GM21447 (cell line): ENCODE measurements at regions not wholly inside any gene's neighbourhood (a gene's known extent, or its start where the extent isn't known, plus 50 kb on each side); places are given as distances from the start of the nearest gene placed in this dataset.

Experiments
- ATAC-seq: cut with Tn5 transposase; IDR thresholded peaks from one replicate; pipeline ENCODE4 v1.9.1; 2021; ENCODE audit not compliant: unreplicated experiment

DNA sequence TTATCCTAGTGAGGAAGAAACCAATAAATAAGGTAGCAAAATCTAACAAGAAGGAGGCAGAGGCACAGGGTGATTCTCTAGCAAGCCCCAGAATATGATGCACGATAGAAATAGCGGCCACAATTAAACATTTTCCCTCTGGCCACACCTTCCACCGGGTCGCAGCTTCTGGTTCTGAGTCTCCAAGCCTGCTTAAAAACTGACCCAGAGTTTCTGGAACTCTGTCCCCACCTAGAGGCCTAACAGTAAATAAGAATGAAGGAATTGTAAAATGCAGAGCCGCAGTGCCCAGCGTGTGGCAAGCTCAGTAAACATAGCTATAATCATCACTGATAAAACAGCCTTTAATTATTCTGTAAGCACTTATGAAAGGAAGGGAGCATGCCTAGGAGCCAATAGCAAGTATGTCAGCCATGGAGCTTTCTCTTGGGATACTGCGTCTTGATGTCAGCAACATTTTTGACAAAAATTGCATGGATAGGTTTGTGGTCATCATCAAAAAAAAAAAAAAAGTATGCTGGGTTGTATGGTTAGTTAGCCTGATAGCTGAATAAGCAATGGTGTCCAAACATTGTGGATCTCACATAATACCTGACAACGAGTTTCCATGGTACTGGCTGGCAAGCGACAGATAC, 465.5 kb downstream of the DNAH5 start:
- ATAC-seq: no peak

DNA sequence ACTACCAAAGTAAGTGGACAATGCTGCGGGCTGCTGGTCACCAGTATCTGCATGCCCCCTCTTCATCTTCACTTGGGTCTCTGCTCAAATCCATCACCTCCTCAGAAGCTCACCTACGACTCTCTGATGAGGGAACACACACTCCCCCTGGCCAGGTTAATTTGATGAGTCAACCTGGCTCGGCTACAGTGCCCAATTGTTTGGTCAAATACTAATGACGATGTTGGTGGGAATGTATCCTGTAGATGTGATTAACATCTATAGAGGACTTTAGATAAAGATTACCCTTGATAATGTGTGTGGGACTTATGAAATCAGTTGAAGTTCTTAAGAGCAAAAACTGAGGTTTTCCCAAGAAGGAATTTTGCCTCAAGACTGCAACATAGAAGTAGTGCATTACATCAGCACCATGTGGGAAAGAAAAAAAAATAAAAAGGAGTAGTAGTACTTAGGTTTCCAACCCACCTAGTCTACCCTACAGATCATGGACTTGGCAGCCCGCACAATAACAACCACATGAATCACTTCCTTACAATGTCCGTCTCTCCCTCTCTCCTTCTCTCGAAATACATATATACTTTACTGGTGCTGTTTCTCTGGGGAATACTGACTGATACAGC, 467.3 kb downstream of the DNAH5 start:
- ATAC-seq: no peak

DNA sequence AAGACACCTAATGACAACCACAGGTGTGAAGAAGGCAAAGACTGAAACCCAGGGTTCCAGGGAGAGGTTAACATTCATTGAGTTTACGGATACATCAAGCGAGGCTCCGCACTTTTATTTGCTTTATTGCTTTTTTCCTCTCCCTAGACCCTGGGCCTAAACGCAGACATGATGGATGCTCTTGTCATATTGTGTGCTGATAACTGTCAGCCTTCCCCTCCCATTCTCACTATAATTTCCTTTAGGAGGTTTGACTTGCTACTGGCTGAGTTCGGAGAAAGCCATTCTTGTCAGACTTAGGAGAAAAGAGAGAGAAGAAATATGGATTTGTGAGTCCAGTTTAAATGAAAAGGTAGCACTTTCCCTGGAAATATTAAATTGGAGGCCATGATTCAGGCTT, 471.6 kb downstream of the DNAH5 start:
- no peak for ATAC-seq

DNA sequence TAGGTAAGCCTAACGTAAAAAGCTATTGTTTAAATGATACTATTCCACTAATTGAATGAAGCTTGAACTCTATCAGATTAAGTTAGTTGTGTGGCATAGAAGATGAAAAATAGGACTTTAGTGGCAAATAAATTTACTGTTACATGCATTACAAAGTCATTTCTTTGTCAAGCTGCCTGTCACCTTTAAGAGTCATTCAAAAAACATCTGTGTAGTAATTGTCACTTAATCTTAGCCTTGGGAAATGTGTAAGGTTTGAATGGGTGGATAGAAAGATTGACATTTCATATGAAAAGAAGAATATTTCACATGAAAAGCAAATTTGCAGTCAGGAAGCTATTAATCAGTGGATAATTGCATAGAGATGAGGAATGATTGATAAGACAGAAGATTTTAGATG, 473.5 kb downstream of the DNAH5 start:
- ATAC-seq: no peak

DNA sequence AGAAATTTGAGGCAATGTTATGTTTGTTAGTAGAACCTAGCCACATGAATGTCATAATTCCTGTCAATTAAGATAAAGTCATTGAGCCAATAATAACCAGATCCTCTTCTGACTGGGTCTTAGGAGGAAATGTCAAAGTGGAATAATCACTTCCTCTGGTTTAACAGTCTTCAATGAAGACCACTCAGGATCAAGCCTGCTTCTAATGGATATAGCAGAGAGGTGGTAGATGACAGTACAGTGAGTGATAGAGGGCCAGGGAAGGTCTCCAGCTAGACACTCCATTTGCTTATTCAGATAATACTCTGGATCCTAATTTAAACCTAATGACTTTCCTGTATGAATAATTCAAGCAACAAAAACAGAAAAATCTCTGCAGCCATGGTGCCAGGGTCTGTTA, 474.2 kb downstream of the DNAH5 start:
- ATAC-seq: no peak

DNA sequence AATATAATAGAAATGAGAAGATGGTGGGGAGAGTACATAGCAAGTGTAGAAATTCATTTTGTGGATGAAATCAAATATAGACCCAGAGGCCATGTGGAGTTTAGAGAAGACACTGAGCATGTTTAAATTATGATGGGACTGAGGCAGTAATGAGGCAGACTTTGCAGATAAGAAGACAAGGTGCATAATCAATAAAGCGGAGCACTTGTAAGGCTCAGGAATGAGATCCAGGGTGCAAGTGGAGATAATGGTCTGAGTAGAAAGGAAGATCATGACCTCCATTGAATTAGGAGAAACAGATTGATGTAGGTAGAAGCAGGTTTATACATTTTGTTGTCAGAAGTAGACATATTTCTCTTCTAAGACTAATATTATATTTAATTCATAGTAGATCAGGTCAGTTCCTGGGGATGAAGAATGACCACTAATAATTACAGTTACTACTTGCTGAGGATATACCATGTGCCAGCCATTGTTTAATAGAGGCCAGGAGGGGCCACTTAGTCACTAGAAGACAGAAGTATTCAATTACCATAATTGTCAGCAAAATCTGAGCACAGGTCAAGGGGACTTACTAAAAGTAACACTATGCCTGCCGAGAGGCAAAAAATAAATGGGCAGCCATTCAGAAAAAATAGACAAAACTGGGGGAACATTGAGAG, 479.8 kb downstream of the DNAH5 start:
- ATAC-seq: no peak

DNA sequence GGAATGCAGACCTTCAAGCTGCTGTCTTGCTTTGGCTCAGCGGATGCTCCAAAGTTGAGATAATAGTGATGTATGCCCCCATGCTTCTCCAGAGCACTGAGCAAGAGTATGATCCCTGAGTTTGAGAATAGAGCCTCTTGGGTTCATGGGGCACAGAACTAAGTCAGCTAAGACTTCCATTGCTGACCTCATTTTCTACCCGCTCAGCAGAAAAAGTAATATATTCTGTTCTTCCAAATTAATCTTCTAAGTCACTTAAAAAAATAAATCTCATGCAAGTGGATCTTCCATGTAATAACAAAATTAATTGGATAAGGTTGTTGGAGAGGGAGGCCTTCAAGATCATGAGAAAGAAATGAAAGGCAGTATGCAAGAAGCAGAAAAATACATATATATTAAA, 483.9 kb downstream of the DNAH5 start:
- ATAC-seq: no peak

DNA sequence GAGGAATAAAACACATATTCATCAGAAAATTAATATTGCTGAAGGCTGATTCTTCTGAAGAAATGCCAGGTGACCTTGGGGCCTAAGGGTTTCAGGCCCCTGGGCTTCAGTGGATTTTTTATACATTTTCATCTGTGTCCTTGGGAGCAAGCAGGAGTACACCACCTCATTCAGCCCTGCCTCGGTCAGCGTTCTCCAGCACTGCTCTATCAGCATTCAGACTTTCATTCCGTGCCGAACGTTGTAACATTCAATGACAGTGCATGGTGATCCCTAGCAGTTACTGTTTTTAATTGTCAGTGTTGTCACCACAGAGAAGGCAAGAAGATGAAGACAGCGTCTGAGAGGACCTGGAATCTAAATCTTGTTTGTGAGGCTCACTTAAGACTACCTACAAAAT, 490.4 kb downstream of the DNAH5 start:
- no peak for ATAC-seq

DNA sequence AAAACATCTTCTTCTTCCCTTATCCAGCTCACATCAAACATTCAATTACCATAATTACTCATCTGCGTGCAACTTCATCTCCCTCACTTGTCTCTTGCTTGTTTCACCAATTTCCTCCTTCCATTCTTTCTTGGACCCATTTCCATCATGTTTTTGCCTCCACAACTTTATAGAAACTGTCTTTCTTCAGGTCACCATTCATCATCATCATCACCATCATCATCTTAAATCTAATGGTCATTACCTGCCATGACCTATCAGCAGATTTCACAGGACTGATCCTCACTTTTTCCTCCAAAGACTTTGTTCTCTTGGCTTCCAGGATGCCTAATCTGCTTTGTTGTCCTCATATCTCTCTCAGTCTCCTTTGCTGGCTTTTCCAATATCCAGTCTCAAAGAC, 495.6 kb downstream of the DNAH5 start:
- no peak for ATAC-seq

DNA sequence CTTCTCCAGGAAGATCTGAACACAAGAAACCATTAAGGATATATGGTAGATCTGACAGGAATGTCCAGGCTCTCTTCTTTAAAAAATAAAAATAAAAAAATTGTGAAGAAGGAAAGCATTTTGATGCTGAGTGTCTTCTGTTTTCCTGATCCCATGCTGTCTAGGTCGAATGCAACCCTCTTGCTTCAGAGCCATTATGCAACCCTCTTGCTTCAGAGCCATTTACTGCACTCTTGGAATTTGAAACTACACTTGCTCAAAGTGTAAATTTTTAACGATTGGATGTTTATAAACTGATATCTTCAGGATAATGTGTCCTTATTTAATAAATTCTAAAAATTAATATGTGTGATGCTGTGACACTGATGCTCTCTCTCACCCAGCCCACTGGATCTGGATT, 505.1 kb downstream of the DNAH5 start:
- ATAC-seq: no peak

DNA sequence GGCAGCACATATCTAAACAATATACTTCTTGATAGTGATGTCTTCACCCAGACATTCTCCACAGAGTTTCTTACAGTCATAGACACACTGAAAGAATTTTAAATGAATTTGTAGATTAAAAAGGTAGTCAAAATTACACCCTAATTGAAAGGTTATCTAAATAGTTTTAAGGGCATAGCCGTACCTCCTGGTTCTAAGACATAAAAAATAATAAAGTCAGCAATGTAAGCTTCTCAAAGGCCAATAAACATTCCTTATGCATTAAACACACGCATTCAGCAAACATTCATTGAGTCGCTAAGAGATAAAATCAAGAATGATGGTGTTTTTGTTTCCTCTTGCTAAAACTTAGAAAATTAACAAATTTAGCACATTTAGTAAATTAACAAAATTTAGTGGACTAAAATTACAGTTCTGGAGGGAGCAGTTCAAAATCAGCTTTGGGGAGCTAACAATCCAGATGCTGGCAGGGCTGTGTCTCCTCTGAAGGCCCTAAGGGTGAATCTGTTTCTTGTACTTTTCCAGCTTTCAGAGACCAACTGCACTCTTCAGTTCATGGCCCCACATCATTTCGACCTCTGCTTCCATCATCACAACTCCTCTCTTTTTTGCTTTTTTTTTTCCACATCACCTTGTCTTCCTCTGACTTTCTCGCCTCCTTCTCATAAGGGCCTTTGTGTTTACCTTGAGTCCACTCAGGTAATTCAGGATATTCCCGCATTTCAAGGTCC, 516.5 kb downstream of the DNAH5 start:
- ATAC-seq: no peak

DNA sequence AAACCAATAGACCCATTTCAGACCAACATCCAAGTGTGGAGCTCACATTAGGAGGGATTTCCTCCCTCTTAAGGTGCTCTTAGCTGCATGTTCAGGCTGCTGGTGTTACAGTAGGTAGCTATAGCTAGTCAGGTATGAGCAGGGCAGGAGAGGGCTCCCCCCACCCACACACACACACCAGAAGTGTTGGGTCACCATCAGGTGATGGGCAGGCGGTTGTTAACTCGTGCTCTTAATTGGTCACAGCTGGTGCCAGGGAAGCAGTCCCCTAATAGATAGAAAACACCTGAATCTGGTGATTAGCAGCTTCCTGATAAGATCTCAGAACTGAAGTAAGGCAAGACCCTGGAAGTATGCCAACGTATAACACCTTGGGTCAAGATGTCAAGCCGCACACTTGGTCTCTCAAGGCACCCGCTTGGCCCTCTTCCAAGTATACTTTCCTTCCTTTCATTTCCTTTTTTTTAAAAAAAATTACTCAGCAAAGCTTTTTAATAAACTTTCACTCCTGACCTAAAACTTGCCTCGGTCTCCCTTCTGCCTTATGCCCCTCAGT, 532.4 kb downstream of the DNAH5 start:
- ATAC-seq: no peak

DNA sequence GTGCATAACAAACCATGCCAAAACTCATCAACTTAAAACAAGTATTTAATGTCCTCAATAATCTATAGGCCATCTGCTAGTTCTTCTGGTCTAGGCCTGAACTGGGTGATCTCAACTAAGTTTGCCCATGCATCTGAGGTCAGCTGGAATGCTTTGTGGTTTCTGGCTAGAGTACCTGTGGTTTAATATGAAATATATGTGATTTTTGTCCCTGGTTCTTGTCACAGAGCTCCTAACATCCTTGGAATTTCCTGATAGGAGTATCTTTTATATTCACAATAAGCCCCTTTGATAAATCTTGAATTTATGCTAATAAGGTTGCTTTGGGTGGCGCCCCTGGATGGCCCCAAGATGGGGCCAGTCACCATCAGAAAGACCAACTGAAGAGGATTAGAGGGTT, 535.9 kb downstream of the DNAH5 start:
- no peak for ATAC-seq

DNA sequence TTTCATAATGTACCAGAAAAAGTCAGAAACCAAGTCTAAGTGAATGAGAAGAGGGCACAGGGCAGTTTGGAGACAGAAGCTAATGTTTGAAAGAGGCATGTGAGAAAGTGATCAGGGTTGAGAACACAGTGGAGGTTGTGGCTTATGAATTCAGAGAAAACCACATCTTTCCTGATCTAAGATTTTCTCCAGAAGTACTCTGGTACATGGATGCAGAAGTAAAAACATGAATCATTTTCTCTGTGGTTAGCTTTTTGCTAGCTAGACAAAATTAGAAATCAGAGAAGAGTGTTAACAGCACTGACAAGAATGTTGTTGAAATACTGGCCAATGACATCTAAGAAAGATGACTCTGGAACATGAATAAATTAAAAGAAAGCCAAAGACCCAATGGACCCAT, 541.1 kb downstream of the DNAH5 start:
- ATAC-seq: no peak

DNA sequence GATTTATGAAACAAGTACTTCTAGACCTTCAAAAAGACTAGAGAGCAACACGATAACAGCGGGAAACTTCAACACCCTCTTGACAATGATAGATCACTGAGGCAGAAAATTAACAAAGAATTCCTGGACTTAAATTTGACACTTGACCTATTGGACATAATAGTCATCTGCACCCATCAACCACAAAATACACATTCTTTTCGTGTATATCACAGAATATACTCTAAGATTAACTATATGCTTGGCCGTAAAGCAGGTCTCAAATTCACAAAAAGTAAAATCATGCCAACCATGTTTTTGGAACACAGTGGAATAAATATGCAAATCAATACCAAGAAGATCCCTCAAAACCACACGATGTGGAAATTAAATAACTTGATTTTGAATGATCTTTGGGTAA, 559.4 kb downstream of the DNAH5 start:
- no peak for ATAC-seq

DNA sequence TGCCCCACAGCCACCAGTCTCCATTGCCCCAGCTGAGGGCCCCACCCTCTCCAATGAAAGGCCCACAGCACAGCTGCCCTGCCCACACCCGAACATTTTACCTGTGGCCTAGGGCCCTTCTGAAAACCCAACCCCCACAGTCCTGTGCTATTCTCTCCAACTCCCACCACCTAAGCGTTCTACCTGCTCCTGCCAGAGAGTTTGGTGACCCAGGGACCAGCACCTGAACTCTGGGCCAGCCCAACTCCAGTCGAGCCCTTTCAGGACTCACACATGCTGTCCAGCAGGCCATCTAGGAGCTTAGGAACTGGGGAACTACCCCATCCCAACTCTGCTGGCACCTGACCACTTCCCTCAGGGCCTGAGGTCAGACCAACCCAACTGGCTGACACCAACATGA, 562.3 kb downstream of the DNAH5 start:
- ATAC-seq: no peak

DNA sequence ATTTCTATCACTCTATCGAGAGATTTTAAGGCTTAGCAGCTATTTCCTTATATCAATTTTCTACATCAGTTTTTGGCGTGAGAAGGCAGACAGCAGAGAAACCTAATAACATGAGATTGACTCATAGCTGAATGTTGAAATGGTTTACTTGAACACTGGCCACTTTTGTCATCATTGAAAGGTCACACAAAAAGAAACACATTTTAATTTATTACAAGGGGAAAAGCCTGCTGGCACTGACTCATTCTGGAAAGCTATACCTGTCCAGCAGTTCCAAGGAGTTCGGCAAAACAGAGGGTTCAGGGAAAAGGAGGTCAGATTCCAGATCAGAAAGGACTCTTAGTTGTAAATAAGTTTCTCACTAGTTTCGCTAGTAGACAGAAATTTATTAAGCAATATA, 566.4 kb downstream of the DNAH5 start:
- ATAC-seq: no peak

DNA sequence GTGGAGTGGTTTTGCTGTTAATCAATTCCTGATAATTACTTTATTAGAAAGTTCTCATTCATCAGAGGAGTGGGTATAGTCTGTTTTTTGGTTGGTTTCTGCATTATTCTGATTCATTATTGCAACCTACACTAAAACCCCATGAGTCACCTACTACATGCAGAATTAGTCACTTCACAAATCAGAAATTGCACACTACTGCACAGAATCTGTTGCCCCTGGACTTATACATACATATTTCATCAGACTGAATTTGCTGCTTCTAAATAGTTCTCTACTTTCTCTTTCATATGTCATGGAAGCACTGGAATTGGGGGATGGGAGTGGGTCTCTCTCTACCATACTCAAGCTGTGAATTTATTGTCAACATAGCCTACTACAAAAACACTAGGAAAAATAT, 585.1 kb downstream of the DNAH5 start:
- no peak for ATAC-seq

DNA sequence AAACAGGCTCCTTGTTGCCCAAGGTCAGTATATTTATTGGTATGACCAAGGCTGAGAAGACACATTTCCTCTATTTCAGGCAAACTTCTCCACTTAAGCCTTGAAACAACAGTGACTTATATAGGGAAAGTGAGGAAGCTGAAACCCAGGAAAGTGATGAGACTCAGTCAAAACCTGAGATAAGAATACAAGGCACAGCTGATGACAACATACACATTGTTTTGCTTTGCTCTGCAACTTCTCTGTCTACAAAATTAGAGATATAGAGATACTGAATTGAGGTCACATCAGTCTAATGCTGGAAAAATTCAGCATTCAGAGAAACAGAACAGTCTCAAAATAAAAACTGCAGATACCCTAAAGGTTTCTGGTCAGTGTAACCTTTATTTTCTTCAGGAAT, 586.1 kb downstream of the DNAH5 start:
- no peak for ATAC-seq

DNA sequence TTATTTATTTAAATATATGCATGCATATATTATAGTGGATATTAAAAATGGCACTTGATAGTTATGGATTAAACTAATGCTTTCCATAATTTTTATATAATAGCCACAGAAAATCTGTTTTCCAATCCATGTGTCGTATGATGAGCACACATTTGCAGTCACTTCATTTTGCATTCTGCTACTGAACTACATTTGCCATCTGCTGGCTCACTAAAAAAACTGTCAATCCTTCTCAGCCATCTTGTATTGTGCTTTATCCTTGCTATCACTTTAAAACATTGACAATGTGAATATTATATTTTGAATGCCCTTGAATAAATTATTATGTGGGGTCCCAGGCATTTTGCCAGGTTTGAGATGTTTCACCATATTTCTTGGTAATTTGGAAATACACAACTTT, 586.6 kb downstream of the DNAH5 start:
- no peak for ATAC-seq

DNA sequence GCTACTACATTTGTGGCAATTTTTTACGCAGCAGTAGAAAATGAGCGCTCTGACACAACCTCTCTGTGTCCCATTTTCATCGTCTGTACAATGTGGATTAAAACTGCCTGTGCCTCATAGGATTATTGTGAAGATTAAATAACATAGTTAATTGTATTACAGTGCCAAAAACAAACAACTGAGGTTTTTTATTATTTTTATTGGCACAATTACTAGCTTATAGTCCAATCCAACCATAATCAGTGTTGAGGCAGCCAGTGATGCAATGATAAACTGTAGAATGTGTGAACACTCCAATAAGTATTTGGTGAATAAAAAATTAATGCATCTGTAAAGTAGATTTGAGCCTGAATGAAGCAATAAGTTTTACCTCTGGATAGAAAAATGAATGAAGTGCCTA, 588.3 kb downstream of the DNAH5 start:
- ATAC-seq: no peak

DNA sequence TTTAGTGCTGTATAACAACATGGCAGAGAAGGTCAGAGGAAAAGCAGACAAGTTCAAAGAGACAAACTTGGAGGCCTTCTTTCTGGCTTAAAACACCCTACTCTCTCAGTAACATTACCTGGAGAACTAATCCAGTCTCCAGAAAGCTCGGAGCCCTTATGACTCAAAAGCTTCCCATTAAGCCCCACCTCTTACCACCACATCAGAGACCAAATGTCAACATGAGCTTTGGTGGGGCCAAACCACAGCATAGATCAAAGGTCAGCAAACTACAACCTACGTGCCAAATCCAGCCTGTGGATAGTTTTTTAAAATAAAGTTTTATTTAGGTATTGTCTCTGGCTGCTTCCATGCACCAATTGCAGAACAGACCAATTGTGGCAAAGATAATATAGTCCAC, 589.9 kb downstream of the DNAH5 start:
- ATAC-seq: no peak
